ENCODE measurements at regions not wholly inside any gene's neighbourhood (a gene's known extent, or its start where the extent isn't known, plus 50 kb on each side); places are given as distances from the start of the nearest gene placed in this dataset.

DNA sequence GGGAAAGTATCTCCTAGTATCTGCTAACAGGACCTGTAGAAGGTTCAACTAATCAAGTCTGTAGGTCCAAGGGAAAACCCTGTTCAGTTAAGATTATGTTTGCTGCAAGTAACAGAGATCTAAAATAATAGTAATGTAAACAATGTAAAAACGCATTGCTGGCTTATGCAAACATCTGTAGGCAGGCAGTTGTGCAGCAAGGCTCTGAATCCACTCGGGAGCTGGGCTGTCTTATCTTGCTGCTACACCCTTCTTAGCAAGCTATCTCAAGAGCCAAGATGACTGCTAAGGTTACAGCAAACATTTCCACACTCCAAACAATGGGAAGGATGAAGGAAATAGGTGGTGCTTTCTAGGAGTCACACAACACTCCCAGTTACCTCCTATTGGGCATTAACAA, 397.3 kb upstream of the NRSN1 start:
- TF ChIP-seq JUNB (IDR thresholded peaks at IDR 0.05) (no peak), ZFP36 (IDR thresholded peaks at IDR 0.05; ENCODE audit: borderline replicate concordance, partially characterized antibody) (no peak), ZC3H11A (IDR thresholded peaks at IDR 0.05) (no peak), KDM1A (IDR thresholded peaks at IDR 0.05; ENCODE audit: low read depth) (no peak), JUN (IDR thresholded peaks at IDR 0.05) (no peak), RARB (CRISPR knock-in tag; IDR thresholded peaks at IDR 0.05) (no peak), HOXA7 (CRISPR knock-in tag; IDR thresholded peaks at IDR 0.05) (no peak), E2F6 (IDR thresholded peaks at IDR 0.05; ENCODE audit: borderline replicate concordance, low read depth) (no peak), EHMT2 (IDR thresholded peaks at IDR 0.05; ENCODE audit: low read depth) (no peak), REST (IDR thresholded peaks at IDR 0.05) (no peak), EHF (CRISPR knock-in tag; IDR thresholded peaks at IDR 0.05) (no peak), CBX8 (IDR thresholded peaks at IDR 0.05) (no peak), CEBPB (IDR thresholded peaks at IDR 0.05) (no peak), EP300 (IDR thresholded peaks at IDR 0.05) (no peak), PHF8 (IDR thresholded peaks at IDR 0.05; ENCODE audit: borderline replicate concordance, low read depth) (no peak)
- TF ChIP-seq, protein P1, sequence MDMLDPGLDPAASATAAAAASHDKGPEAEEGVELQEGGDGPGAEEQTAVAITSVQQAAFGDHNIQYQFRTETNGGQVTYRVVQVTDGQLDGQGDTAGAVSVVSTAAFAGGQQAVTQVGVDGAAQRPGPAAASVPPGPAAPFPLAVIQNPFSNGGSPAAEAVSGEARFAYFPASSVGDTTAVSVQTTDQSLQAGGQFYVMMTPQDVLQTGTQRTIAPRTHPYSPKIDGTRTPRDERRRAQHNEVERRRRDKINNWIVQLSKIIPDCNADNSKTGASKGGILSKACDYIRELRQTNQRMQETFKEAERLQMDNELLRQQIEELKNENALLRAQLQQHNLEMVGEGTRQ (IDR thresholded peaks at IDR 0.05), result no peak
- TF ChIP-seq, protein P2, sequence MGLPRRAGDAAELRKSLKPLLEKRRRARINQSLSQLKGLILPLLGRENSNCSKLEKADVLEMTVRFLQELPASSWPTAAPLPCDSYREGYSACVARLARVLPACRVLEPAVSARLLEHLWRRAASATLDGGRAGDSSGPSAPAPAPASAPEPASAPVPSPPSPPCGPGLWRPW (IDR thresholded peaks at IDR 0.05), result no peak
- TF ChIP-seq, protein P3, sequence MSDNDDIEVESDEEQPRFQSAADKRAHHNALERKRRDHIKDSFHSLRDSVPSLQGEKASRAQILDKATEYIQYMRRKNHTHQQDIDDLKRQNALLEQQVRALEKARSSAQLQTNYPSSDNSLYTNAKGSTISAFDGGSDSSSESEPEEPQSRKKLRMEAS (IDR thresholded peaks at IDR 0.05), result no peak
- Histone ChIP-seq H3K27ac (no peak overlapping the region), H3K4me1 (no peaks in the 10 kb centered on the region), H3K9me3 (no peaks in the 10 kb centered on the region), H3K4me3 (no peak overlapping the region), H3K4me2 (no peak overlapping the region)
- WGBS (ENCODE audit: missing lambda C conversion rate), result 0% methylated on average over 2 of the region's 2 CpGs
- ATAC-seq (no peak), DNase-seq (ENCODE audit: low read depth in 1 of 2, low spot score in 1 of 2) (no peak), FAIRE-seq (no peak)
- CTCF ChIA-PET, result no interaction called here
- POLR2A ChIA-PET, result no interaction called here

GRCh38 chr6:23731609-23732008, 394.4 kb upstream of the NRSN1 start:
- WGBS (ENCODE audit: missing lambda C conversion rate), result 31% methylated on average over 4 of the region's 4 CpGs
- Histone ChIP-seq H3K9me3 (no peaks in the 10 kb centered on the region), H3K4me2 (no peak overlapping the region), H3K4me1 (no peaks in the 10 kb centered on the region), H3K4me3 (no peak overlapping the region), H3K27ac (no peak overlapping the region)
- CTCF ChIA-PET, result no interaction called here
- DNase-seq (ENCODE audit: low read depth in 1 of 2, low spot score in 1 of 2) (no peak), ATAC-seq (no peak), FAIRE-seq (no peak)
- no peak for TF ChIP-seq E2F6 (IDR thresholded peaks at IDR 0.05; ENCODE audit: borderline replicate concordance, low read depth)
- TF ChIP-seq RNF2 (IDR thresholded peaks at IDR 0.05; ENCODE audit: borderline replicate concordance, low read depth), result no peak
- no peak for TF ChIP-seq HDAC2 (IDR thresholded peaks at IDR 0.05)
- TF ChIP-seq RARB (CRISPR knock-in tag; IDR thresholded peaks at IDR 0.05), result no peak
- no peak for TF ChIP-seq PBX3 (IDR thresholded peaks at IDR 0.05)
- POLR2A ChIA-PET, result no interaction called here

Measured in A549 (cell line).